IMR-90 (cell line): ENCODE measurements at regions not wholly inside any gene's neighbourhood (a gene's known extent, or its start where the extent isn't known, plus 50 kb on each side); places are given as distances from the start of the nearest gene placed in this dataset.

Experiments
- ATAC-seq: fragments of 200-7000 bp; cut with Tn5 transposase; 2 replicates; pipeline ENCODE4 v1.9.1; 2020; ENCODE audit warnings: low read depth, mild to moderate bottlenecking, moderate library complexity
- BruUV-seq: library from RNA; stranded (reverse); fragments of 400-500 nt; replicated peaks from 2 replicates; lab custom pipeline; 2021; lab: Mats Ljungman, UMichigan
- CTCF ChIA-PET: fragments of 300-600 bp; formaldehyde crosslinking; extraction: SDS; loops from one replicate; lab custom pipeline; 2021; ENCODE audit warnings: antibody characterized with exemption; lab: Yijun Ruan, JAX
- POLR2A ChIA-PET: fragments of 300-600 bp; sonication (Branson Sonifier 250); formaldehyde crosslinking; loops from one replicate; lab custom pipeline; 2022; ENCODE audit warnings: antibody characterized with exemption; ENCODE audit not compliant: unreplicated experiment; lab: Charles Lee
- DNase-seq: peaks from one replicate; pipeline ENCODE4 v3.0.0; 2013
- H2AFZ ChIP-seq: replicated peaks from 2 replicates; pipeline ENCODE3; 2013; ENCODE audit warnings: low read length, mild to moderate bottlenecking; ENCODE audit not compliant: poor library complexity
- H2AK5ac ChIP-seq: 2 replicates; pipeline ENCODE4 v1.6.1; 2013; ENCODE audit warnings: low read depth, low read length, inconsistent platforms
- H2AK9ac ChIP-seq: replicated peaks from 2 replicates; pipeline ENCODE3; 2013; ENCODE audit warnings: mild to moderate bottlenecking, low read depth, low read length, moderate library complexity; ENCODE audit not compliant: poor library complexity
- H2BK120ac ChIP-seq: 2 replicates; pipeline ENCODE4 v1.6.1; 2013; ENCODE audit warnings: low read depth, low read length, inconsistent platforms
- H2BK15ac ChIP-seq: 3 replicates; pipeline ENCODE4 v1.6.1; 2013; ENCODE audit warnings: low read depth, low read length, inconsistent platforms
- H2BK20ac ChIP-seq: 2 replicates; pipeline ENCODE4 v1.6.1; 2013; ENCODE audit warnings: low read depth, mild to moderate bottlenecking, inconsistent platforms, low read length, moderate library complexity
- H2BK5ac ChIP-seq: 2 replicates; pipeline ENCODE4 v1.6.1; 2013; ENCODE audit warnings: mild to moderate bottlenecking, low read depth, low read length, inconsistent platforms; ENCODE audit not compliant: poor library complexity, severe bottlenecking
- H3K14ac ChIP-seq: replicated peaks from 2 replicates; pipeline ENCODE4 v1.6.1; 2013; ENCODE audit warnings: low read depth, low read length, inconsistent platforms
- H3K18ac ChIP-seq: 2 replicates; pipeline ENCODE4 v1.6.1; 2013; ENCODE audit warnings: low read depth, low read length, control low read depth
- H3K23ac ChIP-seq: 2 replicates; pipeline ENCODE4 v1.6.1; 2013; ENCODE audit warnings: low read depth, low read length, inconsistent platforms
- H3K27ac ChIP-seq: 2 replicates; pipeline ENCODE4 v1.5.1; 2013; ENCODE audit warnings: mild to moderate bottlenecking, control low read depth, low read length; ENCODE audit not compliant: insufficient read depth
- H3K27me3 ChIP-seq: 2 replicates; pipeline ENCODE4 v1.6.1; 2013; ENCODE audit warnings: low read length; ENCODE audit not compliant: control insufficient read depth, insufficient read depth
- H3K36me3 ChIP-seq: 2 replicates; pipeline ENCODE4 v1.6.1; 2013; ENCODE audit warnings: low read length, mixed read lengths; ENCODE audit not compliant: control insufficient read depth, insufficient read depth
- H3K4ac ChIP-seq: 2 replicates; pipeline ENCODE4 v1.6.1; 2013; ENCODE audit warnings: low read depth, low read length, inconsistent platforms
- H3K4me1 ChIP-seq: 2 replicates; pipeline ENCODE4 v1.6.1; 2013; ENCODE audit warnings: low read length, mixed read lengths; ENCODE audit not compliant: control insufficient read depth, insufficient read depth
- H3K4me2 ChIP-seq: 2 replicates; pipeline ENCODE4 v1.6.1; 2013; ENCODE audit warnings: low read depth, mild to moderate bottlenecking, control low read depth, low read length, moderate library complexity
- H3K4me3 ChIP-seq: 2 replicates; pipeline ENCODE4 v1.5.1; 2013; ENCODE audit warnings: low read depth, mild to moderate bottlenecking, control low read depth, low read length, moderate library complexity; ENCODE audit not compliant: insufficient read depth
- H3K56ac ChIP-seq: 2 replicates; pipeline ENCODE4 v1.6.1; 2013; ENCODE audit warnings: low read length, inconsistent platforms; ENCODE audit not compliant: insufficient read depth; ENCODE audit errors: extremely low read depth
- H3K79me1 ChIP-seq, 2 experiments: 2 replicates each; pipeline ENCODE4 v1.6.1; 2013; ENCODE audit warnings: low read length in 2 of 2, inconsistent platforms in 1 of 2, low read depth in 1 of 2
- H3K9ac ChIP-seq: 2 replicates; pipeline ENCODE4 v1.6.1; 2013; ENCODE audit warnings: low read depth, low read length, control low read depth
- H3K9me1 ChIP-seq: 2 replicates; pipeline ENCODE4 v1.6.1; 2013; ENCODE audit warnings: low read length, inconsistent platforms; ENCODE audit not compliant: insufficient read depth
- H3K9me3 ChIP-seq: 2 replicates; pipeline ENCODE4 v1.6.1; 2013; ENCODE audit warnings: low read length; ENCODE audit not compliant: control insufficient read depth, insufficient read depth
- H4K20me1 ChIP-seq: 2 replicates; pipeline ENCODE4 v1.6.1; 2013; ENCODE audit warnings: low read length, inconsistent platforms; ENCODE audit not compliant: insufficient read depth
- H4K5ac ChIP-seq: 2 replicates; pipeline ENCODE4 v1.6.1; 2013; ENCODE audit warnings: mild to moderate bottlenecking, low read depth, low read length, control low read depth
- H4K8ac ChIP-seq, 2 experiments: 2 replicates each; pipeline ENCODE4 v1.6.1; 2013; ENCODE audit warnings: low read depth in 2 of 2, low read length in 2 of 2, control low read depth in 1 of 2, inconsistent platforms in 1 of 2
- H4K91ac ChIP-seq: 2 replicates; pipeline ENCODE4 v1.6.1; 2013; ENCODE audit warnings: low read depth, low read length, inconsistent platforms; ENCODE audit not compliant: insufficient read depth
- BHLHE40 ChIP-seq: fragments of 150-350 bp; IDR thresholded peaks from 2 replicates; pipeline ENCODE4 v1.6.1; 2016; ENCODE audit warnings: mild to moderate bottlenecking, low read depth, low read length
- CEBPB ChIP-seq: IDR thresholded peaks from 2 replicates; pipeline ENCODE4 v1.6.1; 2012; ENCODE audit warnings: low read depth, low read length, improper control_type of control experiment
- CHD1 ChIP-seq: IDR thresholded peaks from 2 replicates; pipeline ENCODE4 v1.6.1; 2012; ENCODE audit warnings: low read depth, low read length, improper control_type of control experiment
- FOS ChIP-seq: fragments of 150-350 bp; IDR thresholded peaks from 2 replicates; pipeline ENCODE4 v1.6.1; 2016; ENCODE audit warnings: low read depth, low read length
- MAFK ChIP-seq: IDR thresholded peaks from 2 replicates; pipeline ENCODE4 v1.6.1; 2012; ENCODE audit warnings: low read depth, low read length, improper control_type of control experiment
- MAZ ChIP-seq: IDR thresholded peaks from 2 replicates; pipeline ENCODE4 v1.6.1; 2012; ENCODE audit warnings: low read depth, mild to moderate bottlenecking, low read length, improper control_type of control experiment, moderate library complexity, borderline replicate concordance
- MXI1 ChIP-seq: IDR thresholded peaks from 2 replicates; pipeline ENCODE4 v1.6.1; 2012; ENCODE audit warnings: low read depth, mild to moderate bottlenecking, low read length, moderate library complexity, borderline replicate concordance
- NFE2L2 ChIP-seq: fragments of 150-350 bp; IDR thresholded peaks from 2 replicates; pipeline ENCODE4 v1.6.1; 2016; ENCODE audit warnings: low read depth, mild to moderate bottlenecking, low read length
- POLR2A ChIP-seq: IDR thresholded peaks from 2 replicates; pipeline ENCODE4 v1.6.1; 2012; ENCODE audit warnings: mild to moderate bottlenecking, low read depth, low read length
- RAD21 ChIP-seq: IDR thresholded peaks from 2 replicates; pipeline ENCODE4 v1.6.1; 2012; ENCODE audit warnings: low read length, improper control_type of control experiment
- RCOR1 ChIP-seq: IDR thresholded peaks from 2 replicates; pipeline ENCODE4 v1.6.1; 2012; ENCODE audit warnings: mild to moderate bottlenecking, low read length, improper control_type of control experiment; ENCODE audit not compliant: insufficient replicate concordance
- RFX5 ChIP-seq: IDR thresholded peaks from 2 replicates; pipeline ENCODE4 v1.8.0; 2012; ENCODE audit warnings: low read depth, mild to moderate bottlenecking, low read length, moderate library complexity
- SMC3 ChIP-seq: fragments of 150-350 bp; IDR thresholded peaks from 2 replicates; pipeline ENCODE4 v1.6.1; 2016; ENCODE audit warnings: low read depth, mild to moderate bottlenecking, antibody characterized with exemption, low read length, moderate library complexity
- WGBS, 2 experiments: methylation state at CpG; one replicate each; pipeline versions ENCODE4 v1.1.5 to v1.1.7; 2013; ENCODE audit warnings: missing lambda C conversion rate in 2 of 2; ENCODE audit not compliant: insufficient read length in 1 of 2; ENCODE audit errors: extremely low coverage in 2 of 2; 5-methylcytosine and 5-hydroxymethylcytosine counted together
- dilution Hi-C: fragments of 300-500 bp; cut with HindIII; formaldehyde crosslinking; loops from one replicate; pipeline ENCODE4 v1.14.3; 2018; ENCODE audit warnings: low sequenced_read_pairs; ENCODE audit not compliant: unreplicated experiment
- in situ Hi-C: fragments of 300-500 bp; cut with MboI; formaldehyde crosslinking; loops from 3 replicates; pipeline ENCODE4 v1.14.3; 2019; ENCODE audit warnings: low sequenced_read_pairs, inconsistent platforms, mixed read lengths
- intact Hi-C: fragments of 100-400 bp; cut with micrococcal nuclease; formaldehyde crosslinking; loops from 2 replicates; pipeline ENCODE4 v1.10.0; 2022
- TF ChIP-seq, protein P1 (sequence below): fragments of 150-350 bp; IDR thresholded peaks from 2 replicates; pipeline ENCODE4 v1.6.1; 2017; ENCODE audit warnings: mild to moderate bottlenecking, antibody characterized with exemption, low read length, low read depth
- TF ChIP-seq, protein P2 (sequence below): conservative IDR thresholded peaks from 2 replicates; pipeline ENCODE4 v1.5.1; 2012; ENCODE audit warnings: mild to moderate bottlenecking, low read depth, low read length, improper control_type of control experiment
- TF ChIP-seq, protein P3 (sequence below): fragments of 150-350 bp; IDR thresholded peaks from 2 replicates; pipeline ENCODE4 v1.6.1; 2016; ENCODE audit warnings: low read depth, mild to moderate bottlenecking, low read length, moderate library complexity, borderline replicate concordance

DNA sequence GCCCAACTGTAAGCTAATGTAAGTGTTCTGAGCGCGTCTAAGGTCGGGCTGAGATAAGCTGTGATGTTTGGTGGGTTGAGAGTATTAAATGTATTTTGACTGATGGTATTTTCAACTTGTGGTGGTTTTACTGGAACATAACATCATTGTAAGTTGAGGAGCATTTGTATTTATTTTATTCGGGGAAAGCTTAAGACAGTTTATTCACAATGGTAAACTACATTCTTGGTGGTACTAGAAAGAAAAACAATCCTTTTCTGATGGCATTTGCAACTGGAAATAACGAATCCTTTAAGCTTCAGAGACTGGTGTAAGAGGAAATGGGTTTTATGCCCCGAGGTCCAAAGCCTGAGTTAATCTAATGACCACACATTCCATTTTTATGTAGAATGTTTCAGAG lies 283.3 kb upstream of the NETO1 start:
- in situ Hi-C loops = no loop called here
- H3K9me3 ChIP-seq = no peaks in the 10 kb centered on the region; the same call in 1 of the 2 replicates
- H3K27ac ChIP-seq = peak overlapping the region; percentile 35; the same call in 1 of the 2 replicates
- H2BK15ac ChIP-seq = no peak overlapping the region
- no peaks in the 10 kb centered on the region for H3K79me1 ChIP-seq
- no peak overlapping the region for H2BK120ac ChIP-seq
- H4K8ac ChIP-seq = no peak overlapping the region
- intact Hi-C loops = loop anchor here (5.0 kb wide), 1 partner anchor 536 kb away; no protein-coding TSS in a partner anchor
- H4K20me1 ChIP-seq = no peaks in the 10 kb centered on the region
- H3K56ac ChIP-seq = no peak overlapping the region
- no peak overlapping the region for H3K4ac ChIP-seq
- no peak overlapping the region for H3K4me2 ChIP-seq
- DNase-seq (peak; percentile 20), ATAC-seq (peak; percentile 83)
- no peak overlapping the region for H3K9ac ChIP-seq
- H2AK9ac ChIP-seq = no peak overlapping the region
- ChIA-PET CTCF (interaction anchor here (0.6 to 1.1 kb wide), 4 partner anchors 14 to 692 kb away, joined by 3 to 4 read pairs (median 4); no protein-coding TSS in a partner anchor), POLR2A (interaction anchor here (1.1 kb wide), 1 partner anchor 990 kb away, joined by 4 read pairs; no protein-coding TSS in a partner anchor)
- no peak overlapping the region for H2AFZ ChIP-seq
- H3K18ac ChIP-seq = no peak overlapping the region
- H3K4me3 ChIP-seq = no peak overlapping the region
- no peak overlapping the region for H4K5ac ChIP-seq
- no TSS peak for BruUV-seq
- WGBS, 2 experiments = 80% methylated on average over 3 of the region's 6 CpGs; no CpG with 5 or more reads in 1 of the 2 experiments
- H2AK5ac ChIP-seq = no peak overlapping the region
- no peaks in the 10 kb centered on the region for H3K27me3 ChIP-seq
- H3K14ac ChIP-seq = no peak overlapping the region
- TF ChIP-seq NFE2L2 = no peak
- no peak for TF ChIP-seq RAD21
- TF ChIP-seq, protein P1, sequence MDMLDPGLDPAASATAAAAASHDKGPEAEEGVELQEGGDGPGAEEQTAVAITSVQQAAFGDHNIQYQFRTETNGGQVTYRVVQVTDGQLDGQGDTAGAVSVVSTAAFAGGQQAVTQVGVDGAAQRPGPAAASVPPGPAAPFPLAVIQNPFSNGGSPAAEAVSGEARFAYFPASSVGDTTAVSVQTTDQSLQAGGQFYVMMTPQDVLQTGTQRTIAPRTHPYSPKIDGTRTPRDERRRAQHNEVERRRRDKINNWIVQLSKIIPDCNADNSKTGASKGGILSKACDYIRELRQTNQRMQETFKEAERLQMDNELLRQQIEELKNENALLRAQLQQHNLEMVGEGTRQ = no peak
- no peak for TF ChIP-seq MAFK
- TF ChIP-seq RCOR1 = no peak
- TF ChIP-seq FOS = no peak
- TF ChIP-seq, protein P2, sequence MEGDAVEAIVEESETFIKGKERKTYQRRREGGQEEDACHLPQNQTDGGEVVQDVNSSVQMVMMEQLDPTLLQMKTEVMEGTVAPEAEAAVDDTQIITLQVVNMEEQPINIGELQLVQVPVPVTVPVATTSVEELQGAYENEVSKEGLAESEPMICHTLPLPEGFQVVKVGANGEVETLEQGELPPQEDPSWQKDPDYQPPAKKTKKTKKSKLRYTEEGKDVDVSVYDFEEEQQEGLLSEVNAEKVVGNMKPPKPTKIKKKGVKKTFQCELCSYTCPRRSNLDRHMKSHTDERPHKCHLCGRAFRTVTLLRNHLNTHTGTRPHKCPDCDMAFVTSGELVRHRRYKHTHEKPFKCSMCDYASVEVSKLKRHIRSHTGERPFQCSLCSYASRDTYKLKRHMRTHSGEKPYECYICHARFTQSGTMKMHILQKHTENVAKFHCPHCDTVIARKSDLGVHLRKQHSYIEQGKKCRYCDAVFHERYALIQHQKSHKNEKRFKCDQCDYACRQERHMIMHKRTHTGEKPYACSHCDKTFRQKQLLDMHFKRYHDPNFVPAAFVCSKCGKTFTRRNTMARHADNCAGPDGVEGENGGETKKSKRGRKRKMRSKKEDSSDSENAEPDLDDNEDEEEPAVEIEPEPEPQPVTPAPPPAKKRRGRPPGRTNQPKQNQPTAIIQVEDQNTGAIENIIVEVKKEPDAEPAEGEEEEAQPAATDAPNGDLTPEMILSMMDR = no peak
- no peak for TF ChIP-seq POLR2A
- TF ChIP-seq CEBPB = no peak
- no peak for TF ChIP-seq BHLHE40
- TF ChIP-seq MXI1 = no peak
- TF ChIP-seq, protein P3, sequence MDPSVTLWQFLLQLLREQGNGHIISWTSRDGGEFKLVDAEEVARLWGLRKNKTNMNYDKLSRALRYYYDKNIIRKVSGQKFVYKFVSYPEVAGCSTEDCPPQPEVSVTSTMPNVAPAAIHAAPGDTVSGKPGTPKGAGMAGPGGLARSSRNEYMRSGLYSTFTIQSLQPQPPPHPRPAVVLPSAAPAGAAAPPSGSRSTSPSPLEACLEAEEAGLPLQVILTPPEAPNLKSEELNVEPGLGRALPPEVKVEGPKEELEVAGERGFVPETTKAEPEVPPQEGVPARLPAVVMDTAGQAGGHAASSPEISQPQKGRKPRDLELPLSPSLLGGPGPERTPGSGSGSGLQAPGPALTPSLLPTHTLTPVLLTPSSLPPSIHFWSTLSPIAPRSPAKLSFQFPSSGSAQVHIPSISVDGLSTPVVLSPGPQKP = no peak
- TF ChIP-seq MAZ = no peak
- no peak for TF ChIP-seq CHD1
- no peak for TF ChIP-seq SMC3
- no peak for TF ChIP-seq RFX5
- H3K36me3 ChIP-seq = no peaks in the 10 kb centered on the region
- no peaks in the 10 kb centered on the region for H3K4me1 ChIP-seq
- no peak overlapping the region for H4K91ac ChIP-seq
- dilution Hi-C loops = no loop called here
- no peak overlapping the region for H3K23ac ChIP-seq
- peak overlapping the region; percentile 54 for H2BK5ac ChIP-seq
- no peak overlapping the region for H2BK20ac ChIP-seq
- H3K9me1 ChIP-seq = no peaks in the 10 kb centered on the region
